Neural crest cell (in vitro differentiated cells): ENCODE measurements at regions not wholly inside any gene's neighbourhood (a gene's known extent, or its start where the extent isn't known, plus 50 kb on each side); places are given as distances from the start of the nearest gene placed in this dataset.

Experiments used
- DNase-seq: peaks from one replicate; pipeline ENCODE4 v3.0.0; 2021; ENCODE audit warnings: low read depth, mixed read lengths, low spot score
- H3K27ac Mint-ChIP-seq: one replicate; pipeline ENCODE4 v1.8.0; 2021; ENCODE audit warnings: mild to moderate bottlenecking, mixed read lengths; ENCODE audit not compliant: unreplicated experiment
- H3K27me3 Mint-ChIP-seq: 2 replicates; pipeline ENCODE4 v1.8.0; 2021; ENCODE audit warnings: low read depth, mild to moderate bottlenecking, mixed read lengths
- H3K36me3 Mint-ChIP-seq: 2 replicates; pipeline ENCODE4 v1.8.0; 2021; ENCODE audit warnings: low read depth, mild to moderate bottlenecking, mixed read lengths
- H3K4me1 Mint-ChIP-seq: 2 replicates; pipeline ENCODE4 v1.8.0; 2021; ENCODE audit warnings: mixed read lengths
- H3K4me3 Mint-ChIP-seq: one replicate; pipeline ENCODE4 v1.8.0; 2021; ENCODE audit warnings: mild to moderate bottlenecking, mixed read lengths
- H3K9me3 Mint-ChIP-seq: 2 replicates; pipeline ENCODE4 v1.8.0; 2021; ENCODE audit warnings: mixed read lengths
- CTCF ChIP-seq: fragments of 200-600 bp; sonication (generic); conservative IDR thresholded peaks from 2 replicates; pipeline ENCODE4 v1.5.0; 2021; ENCODE audit warnings: antibody characterized with exemption, mild to moderate bottlenecking

GRCh38 chr1:168372861-168373371, 92.2 kb downstream of the TBX19 start:
- Mint-ChIP-seq H3K36me3 (no peaks in the 10 kb centered on the region), H3K27ac (no peak overlapping the region), H3K9me3 (no peaks in the 10 kb centered on the region), H3K4me3 (no peak overlapping the region), H3K4me1 (peaks cover 8% of the 10 kb centered on the region), H3K27me3 (peaks cover 3% of the 10 kb centered on the region)
- no peak for TF ChIP-seq CTCF
- DNase-seq = no peak

DNA sequence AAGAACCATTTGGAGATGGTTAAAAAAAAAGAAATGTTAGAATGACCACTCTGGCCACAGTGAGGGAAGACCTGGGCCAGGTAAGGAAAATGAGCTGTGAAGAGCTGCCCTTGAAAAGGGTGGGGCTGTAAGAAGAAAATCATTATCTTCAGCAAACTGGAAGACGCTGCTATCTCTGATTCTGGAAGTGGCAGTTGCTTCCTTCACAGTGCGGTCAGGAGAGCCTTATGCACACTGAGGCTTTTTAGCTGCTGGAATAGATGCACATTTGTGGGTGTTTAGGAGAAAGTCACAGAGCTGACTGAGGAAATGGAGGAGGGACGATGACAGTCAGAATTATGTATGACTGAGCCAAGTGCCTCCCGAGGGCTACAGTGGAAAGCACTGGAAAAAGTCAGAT, 91.6 kb downstream of the TBX19 start:
- H3K4me3 Mint-ChIP-seq = no peak overlapping the region
- peaks cover 3% of the 10 kb centered on the region for H3K27me3 Mint-ChIP-seq
- peaks cover 3% of the 10 kb centered on the region for H3K4me1 Mint-ChIP-seq
- no peak for TF ChIP-seq CTCF
- no peak overlapping the region for H3K27ac Mint-ChIP-seq
- H3K9me3 Mint-ChIP-seq = no peaks in the 10 kb centered on the region
- no peaks in the 10 kb centered on the region for H3K36me3 Mint-ChIP-seq
- no peak for DNase-seq

DNA sequence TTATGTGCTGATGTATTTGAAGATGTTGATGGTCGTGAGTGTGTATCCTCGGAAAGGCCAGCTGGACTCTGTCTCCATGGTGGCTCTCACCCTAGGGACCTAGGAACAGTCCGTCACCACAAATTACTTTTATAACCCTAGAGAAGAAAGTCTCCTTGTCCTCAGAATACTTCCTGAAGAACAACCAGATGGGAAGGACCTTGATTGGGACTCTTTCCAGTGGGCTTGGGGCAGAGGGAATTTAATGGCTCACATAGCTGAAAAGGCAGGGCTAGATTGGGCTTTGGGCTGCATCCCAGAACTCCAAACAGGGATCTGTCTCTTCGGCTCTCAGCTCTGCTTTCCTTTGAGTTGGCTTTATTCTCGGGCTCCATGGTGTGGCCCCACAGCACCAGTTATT, 90.8 kb downstream of the TBX19 start:
- TF ChIP-seq CTCF = no peak
- DNase-seq = no peak
- H3K4me1 Mint-ChIP-seq = no peaks in the 10 kb centered on the region
- H3K9me3 Mint-ChIP-seq = peaks cover 3% of the 10 kb centered on the region
- peaks cover 3% of the 10 kb centered on the region for H3K27me3 Mint-ChIP-seq
- no peak overlapping the region for H3K27ac Mint-ChIP-seq
- H3K4me3 Mint-ChIP-seq = no peak overlapping the region
- no peaks in the 10 kb centered on the region for H3K36me3 Mint-ChIP-seq

- Mint-ChIP-seq H3K36me3 (no peaks in the 10 kb centered on the region), H3K27me3 (peaks cover 3% of the 10 kb centered on the region)
- no peak for DNase-seq
Measured at GRCh38 chr1:168370586-168370985, 89.9 kb downstream of the TBX19 start.

GRCh38 chr1:168369655-168370054, 89.0 kb downstream of the TBX19 start:
- no peak for TF ChIP-seq CTCF
- no peak overlapping the region for H3K4me3 Mint-ChIP-seq
- H3K36me3 Mint-ChIP-seq = no peaks in the 10 kb centered on the region
- peaks cover 5% of the 10 kb centered on the region for H3K27me3 Mint-ChIP-seq
- H3K27ac Mint-ChIP-seq = no peak overlapping the region
- peaks cover 3% of the 10 kb centered on the region for H3K9me3 Mint-ChIP-seq
- no peak for DNase-seq
- H3K4me1 Mint-ChIP-seq = no peaks in the 10 kb centered on the region

More at GRCh38 chr1:168370586-168370985, 89.9 kb downstream of the TBX19 start:
- TF ChIP-seq CTCF = no peak
- Mint-ChIP-seq H3K9me3 (peaks cover 3% of the 10 kb centered on the region), H3K4me1 (no peaks in the 10 kb centered on the region), H3K4me3 (no peak overlapping the region), H3K27ac (no peak overlapping the region)

- Mint-ChIP-seq H3K36me3 (no peaks in the 10 kb centered on the region), H3K4me3 (no peak overlapping the region), H3K27ac (no peak overlapping the region), H3K9me3 (peaks cover 3% of the 10 kb centered on the region), H3K4me1 (no peaks in the 10 kb centered on the region), H3K27me3 (peaks cover 5% of the 10 kb centered on the region)
- DNase-seq = no peak
- TF ChIP-seq CTCF = no peak
Measured at GRCh38 chr1:168368131-168368530, 87.5 kb downstream of the TBX19 start.
